Progenitor cell of endocrine pancreas (in vitro differentiated cells): ENCODE measurements at regions not wholly inside any gene's neighbourhood (a gene's known extent, or its start where the extent isn't known, plus 50 kb on each side); places are given as distances from the start of the nearest gene placed in this dataset.

ENCODE experiments used
- DNase-seq: peaks from one replicate; pipeline ENCODE4 v3.0.0; 2021; ENCODE audit warnings: low spot score; ENCODE audit not compliant: unreplicated experiment
- H3K27ac Mint-ChIP-seq: 2 replicates; pipeline ENCODE4 v1.8.0; 2021; ENCODE audit warnings: mild to moderate bottlenecking, moderate library complexity, mixed read lengths
- H3K27me3 Mint-ChIP-seq: 2 replicates; pipeline ENCODE4 v1.8.0; 2021; ENCODE audit warnings: mixed read lengths
- H3K36me3 Mint-ChIP-seq: 2 replicates; pipeline ENCODE4 v1.8.0; 2022; ENCODE audit warnings: mixed read lengths; ENCODE audit not compliant: insufficient read depth
- H3K4me1 Mint-ChIP-seq: 2 replicates; pipeline ENCODE4 v1.8.0; 2021; ENCODE audit warnings: low read depth, mixed read lengths
- H3K4me3 Mint-ChIP-seq: 2 replicates; pipeline ENCODE4 v1.8.0; 2021; ENCODE audit warnings: low read depth, mild to moderate bottlenecking, moderate library complexity, mixed read lengths
- H3K9me3 Mint-ChIP-seq: 2 replicates; pipeline ENCODE4 v1.8.0; 2021; ENCODE audit warnings: low read depth, mixed read lengths
- CTCF ChIP-seq: fragments of 200-600 bp; sonication (generic); IDR thresholded peaks from one replicate; pipeline ENCODE4 v1.5.0; 2021; ENCODE audit warnings: antibody characterized with exemption, mild to moderate bottlenecking; ENCODE audit not compliant: unreplicated experiment

GRCh38 chr10:3850999-3851937 is 66.3 kb upstream of the KLF6 start:
- peaks cover 6% of the 10 kb centered on the region for H3K9me3 Mint-ChIP-seq

GRCh38 chr10:3848775-3849635 is 64.0 kb upstream of the KLF6 start:
- Mint-ChIP-seq H3K27ac (no peak overlapping the region), H3K9me3 (peaks cover 6% of the 10 kb centered on the region), H3K4me1 (peaks cover 36% of the 10 kb centered on the region), H3K4me3 (no peak overlapping the region), H3K36me3 (peaks cover 2% of the 10 kb centered on the region), H3K27me3 (no peaks in the 10 kb centered on the region)
- no peak for DNase-seq
- no peak for TF ChIP-seq CTCF

More at GRCh38 chr10:3850999-3851937, 66.3 kb upstream of the KLF6 start:
- no peak for TF ChIP-seq CTCF
- Mint-ChIP-seq H3K27me3 (no peaks in the 10 kb centered on the region), H3K36me3 (peaks cover 2% of the 10 kb centered on the region), H3K27ac (peak overlapping the region; percentile 99), H3K4me1 (peaks cover 40% of the 10 kb centered on the region), H3K4me3 (peak overlapping the region; percentile 14)
- DNase-seq: no peak

DNA sequence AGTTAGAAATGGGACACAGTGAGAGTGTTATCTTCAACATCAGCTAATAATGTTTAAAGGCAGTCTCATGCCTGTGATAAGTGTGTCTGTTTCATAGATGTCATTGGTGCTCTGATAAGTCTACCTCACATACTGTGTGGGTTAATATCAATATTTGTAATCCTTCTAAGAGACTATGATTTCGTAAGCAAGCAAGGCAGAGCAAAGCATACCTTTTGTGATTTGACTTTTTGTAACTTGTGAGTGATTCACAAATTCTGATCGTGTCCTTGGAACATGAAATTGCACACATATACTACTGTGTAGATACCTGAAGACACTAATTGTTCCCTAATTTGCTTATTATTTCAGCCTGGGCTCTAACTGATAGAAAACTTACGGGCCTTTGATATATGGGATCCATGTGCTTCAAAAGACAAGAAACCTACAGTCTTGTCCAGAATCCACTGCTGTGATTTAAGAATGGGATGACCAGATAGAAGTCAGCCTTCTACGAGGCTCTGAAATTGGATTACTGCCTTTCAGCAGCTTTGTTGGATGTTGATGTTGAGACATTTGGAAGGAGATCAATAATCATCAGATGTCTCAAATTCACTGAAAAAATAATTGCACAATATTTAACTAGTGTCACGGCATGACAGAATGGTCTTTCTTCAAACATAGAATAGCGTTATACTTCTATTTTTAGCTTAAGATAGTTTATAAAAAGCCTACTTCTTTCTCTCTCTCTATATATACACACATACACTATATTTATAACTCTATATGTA is 63.2 kb upstream of the KLF6 start:
- DNase-seq: no peak
- no peaks in the 10 kb centered on the region for H3K27me3 Mint-ChIP-seq
- peak overlapping the region; percentile 33 for H3K27ac Mint-ChIP-seq
- peaks cover 2% of the 10 kb centered on the region for H3K36me3 Mint-ChIP-seq
- no peak for TF ChIP-seq CTCF
- peaks cover 30% of the 10 kb centered on the region for H3K4me1 Mint-ChIP-seq
- H3K9me3 Mint-ChIP-seq: peaks cover 6% of the 10 kb centered on the region
- no peak overlapping the region for H3K4me3 Mint-ChIP-seq

DNA sequence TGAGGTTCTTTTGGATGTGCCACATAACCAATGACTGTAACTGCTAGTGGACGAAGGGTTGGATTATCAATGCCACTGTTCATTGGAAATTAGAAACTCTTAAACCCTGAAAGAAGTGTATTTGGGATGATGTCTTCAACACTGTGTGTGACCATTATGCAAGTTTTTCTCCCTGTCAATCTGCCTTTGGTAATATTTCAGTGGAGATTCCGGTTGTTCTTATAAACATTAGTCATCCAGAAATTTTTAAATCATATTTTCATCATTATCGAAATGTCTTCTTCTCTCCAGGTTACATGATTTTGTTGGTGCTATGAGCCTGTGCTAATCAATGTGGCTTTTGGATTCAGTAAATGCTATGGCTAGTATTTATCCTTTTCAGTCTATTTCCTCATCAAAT is 61.7 kb upstream of the KLF6 start:
- TF ChIP-seq CTCF: no peak
- no peak overlapping the region for H3K27ac Mint-ChIP-seq
- H3K36me3 Mint-ChIP-seq: peaks cover 2% of the 10 kb centered on the region
- H3K27me3 Mint-ChIP-seq: no peaks in the 10 kb centered on the region
- no peak for DNase-seq
- H3K9me3 Mint-ChIP-seq: peaks cover 6% of the 10 kb centered on the region
- H3K4me3 Mint-ChIP-seq: no peak overlapping the region
- peaks cover 17% of the 10 kb centered on the region for H3K4me1 Mint-ChIP-seq
